B cell (primary cell): ENCODE measurements at regions not wholly inside any gene's neighbourhood (a gene's known extent, or its start where the extent isn't known, plus 50 kb on each side); places are given as distances from the start of the nearest gene placed in this dataset.

Source experiments
- ATAC-seq: fragments of 200-7000 bp; cut with Tn5 transposase; one replicate; pipeline ENCODE4 v1.10.0; 2021; ENCODE audit warnings: low read depth, mild to moderate bottlenecking, moderate number of reproducible peaks, moderate library complexity
- CTCF ChIA-PET: fragments of 350-600 bp; sonication (Branson Sonifier 250); formaldehyde crosslinking; loops from one replicate; lab custom pipeline; 2021; ENCODE audit warnings: antibody characterized with exemption, inconsistent platforms; lab: Charles Lee
- POLR2A ChIA-PET: fragments of 350-600 bp; sonication (Branson Sonifier 250); formaldehyde crosslinking; loops from one replicate; lab custom pipeline; 2021; ENCODE audit warnings: antibody characterized with exemption; lab: Charles Lee
- DNase-seq: peaks from one replicate; pipeline ENCODE4 v3.0.0; 2013
- H2AFZ ChIP-seq: 2 replicates; pipeline ENCODE4 v1.6.1; 2012; ENCODE audit warnings: mild to moderate bottlenecking, low read depth, low read length; ENCODE audit not compliant: insufficient read depth, poor library complexity, severe bottlenecking
- H3K27ac ChIP-seq, 2 donors: 1 replicate in 1 of 2; 2 replicates in 1 of 2; pipeline ENCODE4 v1.5.1; 2012 to 2013; ENCODE audit warnings: low read length in 2 of 2, mild to moderate bottlenecking in 2 of 2, moderate library complexity in 1 of 2
- H3K27me3 ChIP-seq, 4 experiments: fragments of 200-600 bp in 1 of 4; sonication (generic) in 1 of 4; replicated peaks in 1 of 4; 1 replicate in 2 of 4; 2 replicates in 2 of 4; pipeline versions ENCODE4 v1.6.1 to v1.7.0; 2013 to 2016; ENCODE audit warnings: low read length in 3 of 4, mild to moderate bottlenecking in 2 of 4, mixed read lengths in 1 of 4, moderate library complexity in 1 of 4; ENCODE audit not compliant: insufficient read depth in 4 of 4, control insufficient read depth in 3 of 4; ENCODE audit errors: control extremely low read depth in 1 of 4
- H3K36me3 ChIP-seq, 2 experiments: replicated peaks in 1 of 2; 1 replicate in 1 of 2; 2 replicates in 1 of 2; pipeline versions ENCODE4 v1.6.1 to v1.7.1; 2013; ENCODE audit warnings: low read length in 1 of 2; ENCODE audit not compliant: insufficient read depth in 2 of 2, control insufficient read depth in 1 of 2; ENCODE audit errors: control extremely low read depth in 1 of 2, extremely low read depth in 1 of 2
- H3K4me1 ChIP-seq, 2 donors: fragments of 200-600 bp in 1 of 2; sonication (generic) in 1 of 2; 1 replicate in 1 of 2; 2 replicates in 1 of 2; pipeline versions ENCODE4 v1.5.1 to v1.6.1; 2013 to 2017; ENCODE audit warnings: low read length in 2 of 2; ENCODE audit not compliant: control insufficient read depth in 2 of 2, insufficient read depth in 2 of 2
- H3K4me2 ChIP-seq: replicated peaks from 2 replicates; pipeline ENCODE3; 2012; ENCODE audit warnings: mild to moderate bottlenecking, low read depth, low read length; ENCODE audit not compliant: poor library complexity, severe bottlenecking
- H3K4me3 ChIP-seq, 5 experiments: fragments of 200-600 bp in 1 of 5; sonication (generic) in 1 of 5; 1 replicate in 3 of 5; 2 replicates in 2 of 5; pipeline versions ENCODE4 v1.5.1 to v1.7.0; 2011 to 2016; ENCODE audit warnings: low read length in 4 of 5, mild to moderate bottlenecking in 4 of 5, low read depth in 2 of 5, control low read depth in 1 of 5, moderate library complexity in 1 of 5; ENCODE audit not compliant: insufficient read depth in 1 of 5; ENCODE audit errors: control extremely low read depth in 1 of 5, extremely low read depth in 1 of 5
- H3K79me2 ChIP-seq: fragments of 200-600 bp; sonication (generic); one replicate; pipeline ENCODE4 v1.6.0; 2016; ENCODE audit warnings: low read length; ENCODE audit not compliant: control insufficient read depth, insufficient read depth
- H3K9ac ChIP-seq: fragments of 200-600 bp; sonication (generic); 2 replicates; pipeline ENCODE4 v1.6.1; 2017; ENCODE audit warnings: mild to moderate bottlenecking, low read length, moderate library complexity
- H3K9me3 ChIP-seq, 3 donors: one replicate each; pipeline versions ENCODE4 v1.6.1 to v1.7.1; 2013; ENCODE audit warnings: low read length in 2 of 3; ENCODE audit not compliant: control insufficient read depth in 2 of 3, insufficient read depth in 1 of 3; ENCODE audit errors: control extremely low read depth in 1 of 3
- H4K20me1 ChIP-seq: 2 replicates; pipeline ENCODE4 v1.6.0; 2012; ENCODE audit warnings: mild to moderate bottlenecking, low read length; ENCODE audit not compliant: insufficient read depth, control insufficient read depth, poor library complexity, severe bottlenecking
- H3K27ac Mint-ChIP-seq: one replicate; pipeline ENCODE4 v1.8.0; 2021; ENCODE audit warnings: mixed read lengths
- H3K27me3 Mint-ChIP-seq: one replicate; pipeline ENCODE4 v1.8.0; 2021; ENCODE audit warnings: mixed read lengths
- H3K4me1 Mint-ChIP-seq: one replicate; pipeline ENCODE4 v1.8.0; 2021; ENCODE audit warnings: mixed read lengths
- H3K4me3 Mint-ChIP-seq: one replicate; pipeline ENCODE4 v1.8.0; 2021; ENCODE audit warnings: mixed read lengths
- H3K9me3 Mint-ChIP-seq: one replicate; pipeline ENCODE4 v1.8.0; 2022; ENCODE audit warnings: mixed read lengths; ENCODE audit not compliant: insufficient read depth
- EZH2 ChIP-seq: IDR thresholded peaks from 2 replicates; pipeline ENCODE4 v1.6.1; 2012; ENCODE audit warnings: borderline replicate concordance, low read depth, mild to moderate bottlenecking, moderate library complexity, low read length; ENCODE audit not compliant: insufficient read depth, poor library complexity, severe bottlenecking
- WGBS: methylation state at CpG from one replicate; pipeline ENCODE4 v1.1.5; 2013; ENCODE audit warnings: missing lambda C conversion rate; ENCODE audit not compliant: insufficient coverage; 5-methylcytosine and 5-hydroxymethylcytosine counted together
- intact Hi-C: fragments of 100-400 bp; cut with micrococcal nuclease; formaldehyde crosslinking; loops from one replicate; pipeline ENCODE4 v1.10.0; 2022
- TF ChIP-seq, protein P1 (sequence below): fragments of 200-600 bp; IDR thresholded peaks from one replicate; pipeline ENCODE4 v1.8.0; 2022; ENCODE audit warnings: antibody characterized with exemption, mild to moderate bottlenecking

DNA sequence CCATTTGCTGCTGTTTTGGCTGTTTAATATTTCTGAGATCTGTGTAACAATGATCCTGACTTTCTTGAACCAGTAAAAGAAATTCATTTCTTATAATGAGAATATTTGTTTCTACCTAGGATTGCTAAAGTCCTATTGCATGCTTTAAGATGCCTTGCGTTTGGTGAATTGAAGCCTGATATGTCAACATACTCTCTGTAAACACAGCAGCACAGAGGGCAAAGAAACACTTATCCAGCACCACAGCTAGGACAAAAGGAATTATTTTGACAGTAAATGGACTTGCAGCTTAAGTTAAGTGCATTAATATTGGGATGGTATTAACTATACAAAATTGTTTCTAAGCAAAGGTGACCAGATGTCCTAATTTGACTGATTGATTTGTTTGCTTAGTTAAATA, 2031.2 kb upstream of the CDH6 start:
- H4K20me1 ChIP-seq: no peaks in the 10 kb centered on the region
- H3K4me3 ChIP-seq: no peak overlapping the region
- no peaks in the 10 kb centered on the region for H3K36me3 ChIP-seq
- H2AFZ ChIP-seq: no peak overlapping the region
- no peak overlapping the region for H3K27ac ChIP-seq
- ATAC-seq: no peak
- no peak for TF ChIP-seq EZH2
- TF ChIP-seq, protein P1, sequence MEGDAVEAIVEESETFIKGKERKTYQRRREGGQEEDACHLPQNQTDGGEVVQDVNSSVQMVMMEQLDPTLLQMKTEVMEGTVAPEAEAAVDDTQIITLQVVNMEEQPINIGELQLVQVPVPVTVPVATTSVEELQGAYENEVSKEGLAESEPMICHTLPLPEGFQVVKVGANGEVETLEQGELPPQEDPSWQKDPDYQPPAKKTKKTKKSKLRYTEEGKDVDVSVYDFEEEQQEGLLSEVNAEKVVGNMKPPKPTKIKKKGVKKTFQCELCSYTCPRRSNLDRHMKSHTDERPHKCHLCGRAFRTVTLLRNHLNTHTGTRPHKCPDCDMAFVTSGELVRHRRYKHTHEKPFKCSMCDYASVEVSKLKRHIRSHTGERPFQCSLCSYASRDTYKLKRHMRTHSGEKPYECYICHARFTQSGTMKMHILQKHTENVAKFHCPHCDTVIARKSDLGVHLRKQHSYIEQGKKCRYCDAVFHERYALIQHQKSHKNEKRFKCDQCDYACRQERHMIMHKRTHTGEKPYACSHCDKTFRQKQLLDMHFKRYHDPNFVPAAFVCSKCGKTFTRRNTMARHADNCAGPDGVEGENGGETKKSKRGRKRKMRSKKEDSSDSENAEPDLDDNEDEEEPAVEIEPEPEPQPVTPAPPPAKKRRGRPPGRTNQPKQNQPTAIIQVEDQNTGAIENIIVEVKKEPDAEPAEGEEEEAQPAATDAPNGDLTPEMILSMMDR: no peak
- Mint-ChIP-seq H3K9me3 (peaks cover 6% of the 10 kb centered on the region), H3K27ac (no peak overlapping the region), H3K4me3 (no peak overlapping the region), H3K27me3 (no peaks in the 10 kb centered on the region), H3K4me1 (no peaks in the 10 kb centered on the region)
- ChIA-PET CTCF (no interaction called here), POLR2A (no interaction called here)
- H3K9me3 ChIP-seq: peaks cover 0 to 8% (median 0%) of the 10 kb centered on the region in 3 donors
- H3K4me1 ChIP-seq: no peaks in the 10 kb centered on the region
- intact Hi-C loops: no loop called here
- no peaks in the 10 kb centered on the region for H3K27me3 ChIP-seq
- WGBS: no CpG with 5 or more reads among the region's 1 CpG
- H3K79me2 ChIP-seq: no peaks in the 10 kb centered on the region
- no peak overlapping the region for H3K4me2 ChIP-seq
- DNase-seq: no peak
- no peak overlapping the region for H3K9ac ChIP-seq

DNA sequence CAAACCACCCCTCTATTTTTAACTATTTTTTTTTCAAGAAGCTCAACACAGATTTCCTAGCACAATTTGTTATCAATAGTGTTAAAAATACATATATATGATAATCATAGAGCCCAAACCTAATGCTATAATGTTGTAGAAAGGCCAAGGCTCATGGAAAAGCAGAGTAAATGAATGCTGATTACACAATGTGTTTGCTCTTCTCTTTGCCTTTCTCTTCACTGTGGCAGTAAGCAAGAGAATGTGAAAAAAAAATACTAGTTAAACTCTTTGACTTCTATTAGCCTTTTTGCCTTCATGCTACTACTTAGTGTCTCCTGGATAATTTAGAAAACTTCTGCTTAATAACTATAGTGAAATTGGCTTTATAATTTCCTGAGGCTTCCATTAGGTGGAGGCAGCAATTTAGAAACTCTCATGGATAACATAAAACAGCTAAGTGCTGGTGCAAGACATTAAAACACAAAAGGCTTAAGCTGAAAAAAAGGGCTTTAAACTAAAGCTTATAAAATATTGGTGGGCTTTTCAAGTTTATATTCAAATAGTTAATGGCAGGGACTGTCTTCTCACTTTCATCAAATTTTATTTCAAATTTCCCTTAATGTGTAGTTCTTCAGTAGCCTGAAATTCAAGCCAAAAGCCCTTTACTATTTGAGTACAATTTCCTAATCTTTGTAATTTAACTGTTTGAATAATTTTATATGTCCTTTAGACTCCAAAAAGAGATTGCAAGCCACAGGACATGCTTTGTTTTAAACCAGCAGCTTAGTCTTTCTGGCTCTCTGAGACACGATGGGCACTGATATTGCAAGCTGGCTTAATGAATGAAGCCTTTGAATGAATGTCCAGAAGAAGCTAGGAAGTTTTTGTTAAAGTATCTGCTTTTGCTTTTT, 2031.8 kb upstream of the CDH6 start:
- Mint-ChIP-seq H3K27me3 (no peaks in the 10 kb centered on the region), H3K4me3 (no peak overlapping the region), H3K4me1 (no peaks in the 10 kb centered on the region), H3K9me3 (peaks cover 6% of the 10 kb centered on the region), H3K27ac (no peak overlapping the region)
- Histone ChIP-seq H3K9ac (no peak overlapping the region), H3K4me1 (no peaks in the 10 kb centered on the region), H2AFZ (no peak overlapping the region), H3K36me3 (no peaks in the 10 kb centered on the region), H3K27ac (no peak overlapping the region), H4K20me1 (no peaks in the 10 kb centered on the region), H3K4me2 (no peak overlapping the region), H3K4me3 (no peak overlapping the region), H3K27me3 (no peaks in the 10 kb centered on the region), H3K79me2 (no peaks in the 10 kb centered on the region), H3K9me3 (peaks cover 0 to 7% (median 0%) of the 10 kb centered on the region in 3 donors)
- POLR2A ChIA-PET: no interaction called here
- 80% methylated on average over 1 of the region's 1 CpG for WGBS
- TF ChIP-seq, protein P1: no peak
- TF ChIP-seq EZH2: no peak
- CTCF ChIA-PET: no interaction called here
- ATAC-seq: no peak
- intact Hi-C loops: no loop called here
- no peak for DNase-seq
